Fibroblast of lung (primary cell): ENCODE measurements at regions not wholly inside any gene's neighbourhood (a gene's known extent, or its start where the extent isn't known, plus 50 kb on each side); places are given as distances from the start of the nearest gene placed in this dataset.

Source experiments
- EZH2 ChIP-seq: IDR thresholded peaks from 2 replicates; pipeline ENCODE4 v1.5.1; 2012; ENCODE audit warnings: low read length, control low read depth, mild to moderate bottlenecking; ENCODE audit errors: missing control alignments
- TF ChIP-seq, protein P1 (sequence below), 2 donors: IDR thresholded peaks in 1 of 2; conservative IDR thresholded peaks in 1 of 2; 1 replicate in 1 of 2; 2 replicates in 1 of 2; pipeline ENCODE4 v1.5.1; 2011 to 2012; ENCODE audit warnings: low read length in 2 of 2, control low read depth in 1 of 2, inconsistent platforms in 1 of 2, low read depth in 1 of 2, mild to moderate bottlenecking in 1 of 2

DNA sequence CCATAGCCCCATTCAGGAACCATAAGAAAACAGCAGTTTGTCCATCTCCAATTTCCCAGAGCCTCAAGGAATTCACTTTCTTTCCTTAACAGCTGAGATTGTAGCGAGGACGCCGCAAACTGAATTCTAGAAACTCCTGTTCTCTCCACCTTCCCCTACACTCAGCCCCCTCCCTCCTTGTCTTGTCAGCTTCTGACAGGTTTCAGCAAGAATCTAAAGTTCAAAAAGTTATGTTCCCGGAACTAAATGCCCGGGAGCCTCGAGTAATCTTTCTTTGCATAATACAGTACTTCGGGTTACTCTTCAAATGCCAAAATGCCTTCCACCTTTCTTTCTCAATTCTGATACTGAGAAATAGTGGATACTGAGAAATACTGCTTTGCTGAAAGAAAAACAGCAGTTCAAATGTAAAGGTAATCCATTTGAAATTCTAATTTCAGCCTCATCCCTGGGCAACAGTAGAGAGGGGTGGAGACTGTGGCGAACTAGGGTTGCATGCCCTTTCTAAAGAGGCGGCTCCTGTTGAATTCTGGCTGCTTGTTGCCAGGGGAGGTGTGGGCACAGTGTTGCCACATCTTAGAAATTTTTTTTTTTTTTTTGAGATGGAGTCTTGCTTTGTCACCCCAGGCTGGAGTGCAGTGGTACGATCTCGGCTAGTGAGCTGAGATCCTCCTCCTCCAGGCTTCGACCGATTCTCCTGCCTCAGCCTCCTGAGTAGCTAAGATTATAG, 63.5 kb upstream of the USP7 start:
- TF ChIP-seq, protein P1, sequence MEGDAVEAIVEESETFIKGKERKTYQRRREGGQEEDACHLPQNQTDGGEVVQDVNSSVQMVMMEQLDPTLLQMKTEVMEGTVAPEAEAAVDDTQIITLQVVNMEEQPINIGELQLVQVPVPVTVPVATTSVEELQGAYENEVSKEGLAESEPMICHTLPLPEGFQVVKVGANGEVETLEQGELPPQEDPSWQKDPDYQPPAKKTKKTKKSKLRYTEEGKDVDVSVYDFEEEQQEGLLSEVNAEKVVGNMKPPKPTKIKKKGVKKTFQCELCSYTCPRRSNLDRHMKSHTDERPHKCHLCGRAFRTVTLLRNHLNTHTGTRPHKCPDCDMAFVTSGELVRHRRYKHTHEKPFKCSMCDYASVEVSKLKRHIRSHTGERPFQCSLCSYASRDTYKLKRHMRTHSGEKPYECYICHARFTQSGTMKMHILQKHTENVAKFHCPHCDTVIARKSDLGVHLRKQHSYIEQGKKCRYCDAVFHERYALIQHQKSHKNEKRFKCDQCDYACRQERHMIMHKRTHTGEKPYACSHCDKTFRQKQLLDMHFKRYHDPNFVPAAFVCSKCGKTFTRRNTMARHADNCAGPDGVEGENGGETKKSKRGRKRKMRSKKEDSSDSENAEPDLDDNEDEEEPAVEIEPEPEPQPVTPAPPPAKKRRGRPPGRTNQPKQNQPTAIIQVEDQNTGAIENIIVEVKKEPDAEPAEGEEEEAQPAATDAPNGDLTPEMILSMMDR (conservative IDR thresholded peaks at IDR 0.05 in 1 of 2, IDR thresholded peaks at IDR 0.05 in 1 of 2; ENCODE audit: low read depth in 1 of 2, low read length in 2 of 2) = no peak
- TF ChIP-seq EZH2 = no peak
